ENCODE measurements at regions not wholly inside any gene's neighbourhood (a gene's known extent, or its start where the extent isn't known, plus 50 kb on each side); places are given as distances from the start of the nearest gene placed in this dataset.

DNA sequence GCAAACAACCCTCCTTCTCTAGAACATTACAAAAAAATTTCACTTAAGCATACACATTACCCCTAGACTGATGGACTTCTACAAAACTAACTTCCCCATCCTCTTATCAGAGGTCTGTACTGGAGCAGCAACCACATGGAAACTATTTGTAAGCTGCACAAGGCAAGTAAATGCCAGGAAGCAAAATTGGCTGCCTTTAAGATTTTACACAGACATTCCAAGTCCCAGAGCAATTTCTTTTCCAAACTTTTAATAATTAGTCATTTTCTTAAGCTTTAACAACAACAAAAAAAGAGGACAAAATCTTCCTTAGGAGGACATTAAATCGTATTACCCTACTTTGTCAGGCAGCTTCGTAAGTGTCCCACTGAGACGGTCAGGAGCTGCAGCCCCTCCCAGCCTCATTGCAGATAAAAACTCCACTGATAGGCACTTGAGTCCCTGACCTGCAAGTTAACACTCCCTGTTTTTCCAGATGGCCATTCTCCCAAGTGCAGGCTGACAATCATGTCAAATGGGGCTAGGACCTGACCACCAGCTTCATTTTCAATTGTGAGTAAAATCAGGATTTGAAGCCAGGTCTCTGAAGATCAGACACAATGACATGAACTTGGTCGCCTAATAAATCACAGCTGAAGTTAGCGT, 680.1 kb downstream of the DIAPH3 start:
- no peak for DNase-seq (ENCODE audit: low spot score)

DNA sequence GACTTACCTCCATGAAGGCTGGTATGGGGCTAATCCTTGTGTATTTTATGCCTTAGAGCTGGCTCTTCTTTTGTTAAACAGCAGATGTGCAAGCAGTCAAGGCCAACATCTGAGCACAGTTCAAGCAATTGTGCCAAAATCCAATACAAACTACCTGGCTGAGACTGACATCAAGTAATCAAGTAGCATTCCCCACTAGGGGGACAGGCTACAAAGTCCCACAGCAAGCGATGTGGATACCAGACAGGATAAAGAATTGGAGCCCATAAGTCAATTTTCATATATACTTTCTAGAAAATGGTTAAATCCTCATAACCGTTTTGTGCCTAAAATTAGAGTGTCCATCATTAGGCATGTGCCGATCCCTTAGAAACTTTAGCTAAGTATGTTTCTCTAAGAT, 675.8 kb downstream of the DIAPH3 start:
- no peak for DNase-seq (ENCODE audit: low spot score)

DNA sequence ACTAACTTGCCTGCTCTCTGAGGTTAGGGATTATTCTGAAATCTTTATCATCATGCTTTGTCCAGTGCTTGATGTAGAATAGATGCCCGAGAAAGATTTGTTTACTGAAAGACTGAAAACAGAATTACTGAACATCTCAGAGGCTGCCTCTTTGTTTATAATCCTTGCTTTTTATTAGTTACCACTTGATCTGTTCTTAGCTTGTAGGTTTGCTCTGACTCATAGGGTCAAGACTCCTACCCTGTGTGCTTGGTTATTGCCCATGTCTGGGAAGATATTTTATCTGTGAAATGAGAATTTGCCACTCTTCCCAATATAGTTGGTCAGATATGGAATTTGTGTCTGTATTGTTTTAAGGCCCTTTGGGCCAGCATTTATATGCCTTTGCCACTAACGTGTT, 675.3 kb downstream of the DIAPH3 start:
- DNase-seq (ENCODE audit: low spot score) = no peak

DNA sequence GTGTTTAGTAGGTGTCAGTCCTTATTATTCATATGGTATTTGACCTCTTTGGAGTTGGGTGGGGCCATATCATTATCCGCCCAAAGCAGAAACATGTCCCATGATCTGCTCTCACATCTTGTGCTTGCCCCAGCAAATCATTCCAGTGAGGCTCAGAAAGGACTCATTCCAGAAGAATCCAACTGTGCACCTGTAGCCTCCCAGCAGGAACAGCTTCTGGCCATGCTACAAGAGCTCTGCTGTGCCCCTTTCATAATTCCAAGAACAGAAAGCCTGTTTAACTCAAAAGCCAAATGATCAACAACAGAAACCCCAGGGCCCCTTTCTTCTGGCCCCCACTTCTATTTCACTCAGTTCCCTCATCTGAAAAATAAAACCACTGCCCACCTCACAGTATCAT, 673.1 kb downstream of the DIAPH3 start:
- peak; percentile 57 for DNase-seq (ENCODE audit: low spot score)

DNA sequence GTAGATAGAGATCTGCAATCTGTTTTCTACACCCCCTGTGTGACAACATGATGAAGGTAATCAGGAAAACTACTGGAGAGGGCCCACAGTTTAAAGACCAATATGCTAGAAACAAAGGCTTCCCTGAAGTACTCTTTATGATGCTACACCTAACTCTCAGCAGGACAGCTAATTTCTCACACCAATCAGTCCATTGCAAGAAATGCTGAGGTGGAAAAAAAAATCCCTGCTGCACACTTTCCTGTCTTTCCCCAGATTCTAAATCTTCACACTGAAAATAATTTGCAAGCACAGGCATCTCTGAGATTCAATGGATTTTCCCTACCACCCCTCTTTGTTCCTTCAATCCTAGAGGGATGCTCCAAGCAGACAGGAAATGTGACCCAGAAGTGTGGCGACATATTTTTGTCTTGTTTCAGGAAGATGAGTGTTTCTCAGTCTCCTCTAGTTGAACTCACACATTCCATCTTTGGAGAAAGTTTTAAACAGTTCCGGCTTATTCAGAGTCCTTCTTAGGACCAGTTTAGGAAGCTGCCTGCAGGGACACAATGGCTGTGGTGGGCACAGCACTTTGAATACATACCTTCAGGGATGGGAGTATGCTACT, 671.6 kb downstream of the DIAPH3 start:
- no peak for DNase-seq (ENCODE audit: low spot score)

DNA sequence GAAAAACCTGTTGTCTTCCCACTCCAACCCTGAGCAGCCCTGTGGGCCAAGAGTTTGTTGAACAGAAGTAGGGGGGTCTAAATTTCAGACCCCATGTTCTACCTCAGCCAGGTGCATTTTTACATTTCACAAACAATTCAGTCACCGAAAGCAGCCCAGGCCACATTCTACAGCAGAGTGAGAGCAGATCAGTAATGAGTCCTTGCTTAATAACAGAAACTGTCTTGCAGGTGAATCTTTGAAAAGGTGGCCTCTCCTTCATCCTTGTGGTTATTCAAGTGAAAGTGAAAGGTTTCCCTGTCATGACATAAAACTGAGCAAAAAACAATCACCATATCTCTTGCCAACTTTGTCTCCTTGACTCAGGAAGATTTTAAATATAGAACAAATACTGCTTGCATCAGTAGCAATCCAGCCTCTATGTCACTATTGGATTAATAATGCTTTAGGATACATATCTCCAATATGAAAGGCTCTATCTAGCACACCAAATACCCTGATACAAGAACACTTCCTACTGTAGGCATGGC, 670.2 kb downstream of the DIAPH3 start:
- DNase-seq (ENCODE audit: low spot score) = no peak

DNA sequence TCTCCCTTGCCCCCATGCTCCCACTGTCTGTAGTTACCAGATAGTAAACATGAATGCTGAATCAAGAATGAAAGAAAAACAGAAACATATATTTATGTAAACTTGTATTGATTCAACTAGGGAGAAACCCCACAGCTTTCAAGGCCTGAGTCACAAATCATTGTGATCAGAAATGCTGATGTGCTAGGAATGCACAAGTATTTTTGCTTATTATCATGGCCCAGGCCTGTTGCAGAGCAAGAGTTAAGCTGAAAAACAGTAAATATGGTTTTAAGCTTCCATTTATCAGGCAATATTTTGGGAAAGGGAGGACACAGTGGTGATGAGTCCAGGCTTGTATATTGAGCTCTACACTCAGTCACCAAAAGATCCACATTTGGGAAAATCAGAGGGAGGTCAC, 669.6 kb downstream of the DIAPH3 start:
- DNase-seq (ENCODE audit: low spot score) = no peak

DNA sequence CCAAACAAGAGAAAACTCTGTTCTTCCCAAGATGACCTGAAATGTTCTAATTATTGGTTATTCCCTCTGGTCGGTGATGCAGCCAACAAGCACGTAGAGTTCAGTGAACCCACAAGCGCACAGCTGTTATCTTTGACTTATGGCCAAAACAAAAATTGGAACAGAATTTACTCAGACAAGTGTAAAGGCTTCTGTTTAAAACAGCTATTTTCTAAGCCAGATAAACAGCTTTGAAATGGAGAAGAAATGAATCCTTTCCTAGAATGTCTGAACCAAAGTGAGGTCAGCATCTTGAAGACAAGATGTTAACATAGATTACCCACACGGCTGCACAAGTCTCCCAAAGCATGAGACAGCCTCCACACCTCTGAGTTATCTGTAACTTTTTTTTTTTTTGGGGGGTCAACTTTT, 669.2 kb downstream of the DIAPH3 start:
- peak; percentile 70 for DNase-seq (ENCODE audit: low spot score)

DNA sequence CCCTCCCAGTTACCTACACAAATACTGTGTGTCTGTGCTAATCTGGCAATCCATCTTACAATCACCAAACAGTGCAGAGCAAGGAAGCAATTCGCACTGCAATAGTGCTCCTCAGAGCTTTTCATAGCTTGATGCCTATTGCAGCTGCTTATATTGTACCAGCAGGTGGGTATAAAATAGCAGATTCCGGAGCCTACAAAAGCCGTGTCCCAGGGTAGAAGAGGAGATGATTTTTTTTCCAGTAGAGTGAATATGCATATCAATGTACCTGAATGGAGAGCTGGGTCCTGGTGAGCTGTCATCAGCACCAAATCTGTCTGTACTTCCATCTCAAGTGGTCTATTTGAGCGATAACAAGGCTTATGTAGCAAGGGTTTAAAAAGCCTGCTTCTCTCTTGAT, 668.4 kb downstream of the DIAPH3 start:
- no peak for DNase-seq (ENCODE audit: low spot score)

DNA sequence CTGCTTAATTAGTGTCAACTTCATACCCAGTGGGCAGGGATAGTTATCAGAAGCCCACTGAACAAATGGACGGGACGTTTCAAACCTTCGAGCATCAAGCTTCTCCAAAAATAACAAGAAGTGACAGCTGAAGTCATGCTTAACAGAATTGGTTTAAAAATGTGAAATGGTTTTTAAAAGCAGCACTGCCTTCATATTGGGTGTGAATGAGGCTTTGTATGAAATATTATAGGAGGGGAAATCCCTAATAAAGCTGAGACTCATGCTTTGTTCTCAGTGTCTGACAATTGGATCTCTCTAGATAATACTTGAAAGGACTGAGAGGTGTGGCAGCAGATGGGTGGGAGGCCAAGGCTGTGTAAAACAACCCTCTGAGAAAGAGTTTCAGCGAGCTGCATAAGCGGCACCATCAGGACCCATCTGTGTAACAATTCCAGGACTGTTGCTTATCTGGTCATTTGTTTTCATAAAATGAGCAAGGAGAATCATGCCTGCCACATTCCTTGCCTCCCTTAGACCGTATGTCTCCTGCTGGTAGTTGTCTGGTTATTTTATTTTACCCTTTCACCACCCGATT, 667.7 kb downstream of the DIAPH3 start:
- no peak for DNase-seq (ENCODE audit: low spot score)

DNA sequence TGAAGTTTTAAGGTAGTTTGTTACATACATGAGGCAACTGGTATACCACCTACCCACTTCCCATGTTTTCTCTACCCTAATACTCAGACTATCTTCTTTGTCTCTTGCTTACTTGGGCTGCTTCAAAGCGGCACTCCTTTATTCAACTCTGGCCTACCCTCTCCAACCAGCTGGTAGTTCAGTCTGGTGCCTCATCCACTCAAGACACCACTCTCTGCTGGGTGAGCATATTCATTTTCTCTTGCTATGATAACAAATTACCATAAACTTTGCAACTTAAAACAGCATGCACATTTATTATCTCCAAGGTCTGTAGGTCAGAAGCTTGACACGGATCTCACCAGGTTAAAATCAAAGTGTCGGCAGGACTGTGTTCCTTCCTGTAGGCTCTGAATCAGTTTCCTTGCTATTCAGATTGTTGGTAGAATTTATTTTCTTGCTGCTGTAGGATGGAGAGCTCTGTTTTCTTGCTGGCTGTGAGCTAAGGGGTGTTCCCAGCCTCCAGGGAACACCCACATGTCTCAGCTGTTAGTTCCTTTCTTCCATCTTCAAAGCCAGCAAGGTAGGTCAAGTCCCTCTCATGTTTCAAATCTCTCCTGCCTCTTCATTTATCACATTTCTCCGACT, 666.0 kb downstream of the DIAPH3 start:
- no peak for DNase-seq (ENCODE audit: low spot score)

DNA sequence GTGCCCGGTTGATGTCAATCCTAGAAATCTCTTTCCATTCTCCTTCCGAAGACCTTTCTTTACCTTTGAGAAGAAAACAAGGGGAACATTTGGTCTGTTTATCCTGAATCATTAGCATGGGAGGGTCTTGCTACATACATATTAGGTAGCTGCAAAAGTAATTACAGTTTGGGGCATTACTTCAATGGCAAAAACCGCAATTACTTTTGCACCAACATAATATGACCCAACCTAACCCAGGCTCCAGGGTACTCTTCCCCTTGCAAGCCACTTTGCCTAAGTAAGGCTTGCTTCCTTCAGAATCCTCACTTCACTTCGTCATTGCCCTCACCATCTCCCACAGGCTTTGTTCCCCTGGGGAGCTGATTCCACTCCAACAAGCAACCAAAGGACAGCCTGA, 662.7 kb downstream of the DIAPH3 start:
- DNase-seq (ENCODE audit: low spot score) = no peak

DNA sequence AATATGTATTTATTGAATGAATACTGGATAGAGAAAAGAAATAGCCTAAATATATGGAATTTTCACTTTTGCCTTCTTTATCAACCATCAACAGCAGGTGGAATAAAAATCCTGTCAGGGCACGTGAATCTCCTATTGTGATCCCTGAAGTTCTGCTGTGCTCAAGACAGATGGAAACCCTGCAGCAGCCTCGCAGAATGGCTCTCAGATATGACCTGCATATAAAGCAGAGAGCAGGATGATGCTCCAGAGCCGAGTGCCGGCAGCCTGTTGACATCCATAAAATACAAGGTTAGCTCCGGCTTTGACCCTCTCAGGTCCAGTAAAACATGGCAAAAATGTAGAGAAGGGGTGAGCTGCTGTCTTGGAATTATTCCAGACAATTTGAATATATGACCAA, 659.3 kb downstream of the DIAPH3 start:
- peak; percentile 39 for DNase-seq (ENCODE audit: low spot score)

DNA sequence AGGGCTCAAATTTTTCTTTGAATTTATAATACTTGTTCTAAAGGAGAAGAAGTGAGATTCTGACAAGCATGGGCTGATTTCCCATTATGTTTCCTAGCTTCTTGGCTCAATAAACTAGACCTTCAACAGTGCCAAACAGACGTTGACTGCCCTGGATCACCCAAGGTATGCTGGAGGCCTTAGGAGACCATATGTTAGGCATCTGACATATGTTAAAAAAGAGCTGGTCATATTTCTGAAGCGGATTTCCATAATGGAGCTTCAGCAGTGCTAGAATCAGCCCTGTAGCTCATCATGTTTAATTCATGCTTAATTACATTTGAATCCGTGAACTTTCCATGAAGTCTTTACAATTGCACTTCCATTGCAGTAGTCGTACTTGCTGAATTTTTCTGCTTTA, 653.3 kb downstream of the DIAPH3 start:
- peak; percentile 86 for DNase-seq (ENCODE audit: low spot score)

DNA sequence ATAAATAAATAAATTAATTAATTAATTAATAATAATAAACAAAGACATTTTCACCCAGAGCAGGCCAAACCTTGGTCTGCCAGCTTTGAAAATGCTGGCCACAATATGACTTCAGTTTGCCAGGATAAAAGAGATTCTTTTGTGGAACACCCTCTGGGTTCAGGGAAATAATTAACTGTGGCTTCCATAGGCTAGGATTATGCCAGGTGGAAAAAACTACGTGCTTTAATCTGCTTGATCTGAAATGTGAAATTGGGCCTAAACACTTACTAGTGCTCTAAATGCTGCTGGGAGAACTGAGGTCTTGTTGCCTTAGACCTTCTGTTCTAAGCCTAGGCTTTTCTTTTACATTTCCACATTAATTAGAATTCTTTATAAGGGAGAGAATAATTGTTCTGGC, 650.0 kb downstream of the DIAPH3 start:
- peak; percentile 71 for DNase-seq (ENCODE audit: low spot score)

DNA sequence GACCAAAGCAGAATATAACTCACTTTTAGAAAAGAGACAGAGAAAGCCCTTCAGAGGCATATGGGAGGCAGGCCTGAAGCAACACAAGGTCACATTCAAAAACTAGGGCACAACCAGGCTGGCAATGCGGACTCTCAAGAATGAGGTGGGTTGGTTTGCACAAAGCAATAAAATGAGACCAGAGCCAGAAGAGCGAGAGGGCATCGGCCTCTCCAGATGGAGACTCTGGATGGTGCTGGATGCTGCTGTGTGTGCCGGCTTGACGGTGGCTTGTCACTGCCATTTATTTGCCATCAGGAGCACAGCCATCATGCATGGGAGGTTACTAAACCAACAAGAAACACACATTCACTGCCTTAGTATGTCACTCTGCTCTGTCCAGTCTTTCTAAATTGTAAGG, 649.4 kb downstream of the DIAPH3 start:
- DNase-seq (ENCODE audit: low spot score) = peak; percentile 80

DNA sequence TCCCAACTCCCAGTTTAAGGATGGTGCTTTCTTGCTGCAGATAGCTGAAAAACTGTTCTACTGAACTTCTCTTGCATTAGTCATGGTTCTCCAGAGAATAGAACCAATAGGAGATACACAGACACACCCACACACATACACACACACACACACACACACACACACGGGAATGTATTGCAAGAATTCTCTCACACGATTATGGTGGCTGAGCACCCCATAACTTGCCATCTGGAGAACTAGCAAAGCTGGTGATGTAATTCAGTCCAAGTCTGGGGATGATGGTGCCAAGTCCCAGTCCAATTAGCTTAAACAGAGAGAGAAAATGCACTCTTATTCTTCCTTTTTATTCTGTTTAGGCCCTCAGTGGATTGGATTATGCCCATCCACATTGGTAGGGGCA, 643.9 kb downstream of the DIAPH3 start:
- DNase-seq (ENCODE audit: low spot score) = no peak

DNA sequence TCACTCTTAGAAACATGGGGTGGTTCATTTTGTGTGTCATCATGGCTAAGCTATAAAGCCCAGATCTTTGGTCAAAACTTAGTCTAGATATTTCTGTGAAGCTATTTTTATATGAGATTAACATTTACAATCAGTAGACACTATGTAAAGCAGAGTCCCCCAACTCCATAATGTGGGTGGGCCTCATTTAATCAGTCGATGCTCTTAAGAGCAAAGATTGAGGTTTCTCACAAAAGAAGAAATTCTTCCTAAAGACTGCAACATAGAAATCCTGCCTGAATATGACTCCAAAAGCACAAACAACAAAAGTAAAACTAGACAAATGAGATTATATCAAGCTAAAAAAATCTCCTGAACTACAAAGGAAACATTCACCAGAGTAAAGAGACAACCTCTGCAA, 642.2 kb downstream of the DIAPH3 start:
- no peak for DNase-seq (ENCODE audit: low spot score)

DNA sequence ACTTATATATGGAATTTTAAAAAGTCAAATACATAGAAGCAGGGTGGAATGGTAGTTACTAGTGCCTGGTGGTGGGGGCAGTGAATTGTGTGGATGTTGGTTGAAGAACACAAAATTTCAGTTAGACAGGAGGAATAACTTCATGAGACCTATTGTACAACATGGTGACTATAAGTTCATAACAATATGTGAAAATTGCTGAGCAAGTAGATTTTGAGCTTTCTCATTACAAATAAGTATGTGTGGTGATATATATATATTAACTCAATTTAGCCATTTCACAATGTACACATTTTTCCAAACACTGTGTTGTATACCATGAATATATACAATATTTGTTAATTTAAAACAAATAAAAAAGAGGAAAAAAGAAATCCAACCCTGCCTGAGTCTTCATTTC, 641.1 kb downstream of the DIAPH3 start:
- DNase-seq (ENCODE audit: low spot score) = no peak

DNA sequence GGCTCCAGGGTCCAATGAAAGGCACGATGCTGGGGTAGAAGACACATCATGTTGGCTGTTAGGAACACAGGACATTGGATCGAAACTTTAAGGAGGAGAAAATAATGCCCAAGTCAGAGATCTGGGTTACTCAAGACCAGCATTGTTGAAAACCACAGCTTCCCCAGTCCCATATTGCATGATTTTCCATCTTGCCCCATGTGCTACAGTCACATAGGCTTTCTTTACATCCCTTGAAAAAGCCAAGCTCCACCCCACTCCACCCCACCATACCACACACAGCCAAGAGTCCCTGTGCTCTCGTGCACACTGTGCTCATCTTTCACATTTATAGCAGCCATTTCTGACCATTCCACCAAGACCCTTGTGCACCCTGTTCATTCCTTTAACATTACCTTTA, 636.2 kb downstream of the DIAPH3 start:
- no peak for DNase-seq (ENCODE audit: low spot score)

DNA sequence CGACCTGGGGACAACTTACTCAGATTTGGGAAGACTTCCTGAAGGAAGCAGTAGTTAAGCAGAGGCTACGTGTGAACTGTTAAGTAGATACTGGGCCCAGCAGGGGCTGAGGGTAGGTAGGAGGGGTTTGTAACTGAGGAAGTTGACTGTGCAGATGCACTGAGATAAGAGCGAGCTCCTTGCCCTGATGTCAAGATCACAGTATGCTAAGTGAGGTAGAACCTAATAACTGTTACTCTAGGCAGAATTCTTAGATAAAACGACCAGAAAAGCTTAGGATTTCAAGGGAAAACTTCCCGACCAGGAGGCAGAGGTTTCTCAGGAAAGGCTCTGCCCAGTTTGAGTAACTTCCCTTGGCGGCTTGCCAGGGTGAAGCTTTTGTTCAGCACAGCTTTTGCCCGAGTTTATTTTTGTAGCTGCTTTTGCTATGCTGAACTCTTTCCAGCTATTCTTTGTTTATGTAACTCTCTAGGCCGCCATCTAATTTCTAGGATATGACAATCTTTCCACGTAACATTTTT, 632.1 kb downstream of the DIAPH3 start:
- no peak for DNase-seq (ENCODE audit: low spot score)

DNA sequence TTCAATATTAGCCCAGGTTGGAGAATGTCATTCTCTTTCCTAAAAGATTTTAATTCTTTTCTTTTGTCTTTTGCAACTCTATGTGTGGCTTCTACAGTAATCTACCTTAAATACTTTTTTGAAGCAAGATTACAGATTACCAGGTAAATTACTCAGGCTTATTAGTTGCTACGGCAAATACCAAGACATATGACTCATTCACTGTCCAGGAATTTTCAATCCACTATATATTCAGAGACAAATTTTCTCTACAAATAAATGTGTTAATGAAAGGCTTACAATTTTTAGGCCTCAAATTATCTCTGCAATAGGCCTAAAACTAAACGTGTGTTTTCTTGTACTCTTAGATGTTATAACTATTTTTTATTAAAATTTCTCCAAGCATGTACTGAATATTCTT, 631.3 kb downstream of the DIAPH3 start:
- DNase-seq (ENCODE audit: low spot score) = no peak
